NCI-H774 (cell line): ENCODE measurements at regions not wholly inside any gene's neighbourhood (a gene's known extent, or its start where the extent isn't known, plus 50 kb on each side); places are given as distances from the start of the nearest gene placed in this dataset.
A peak's percentile ranks its signal among the peaks of the same experiment; 100 is the strongest.
"Not testable (repeated sequence)": the region's sequence is repeated elsewhere in the genome, so short reads cannot be mapped to it uniquely, and the experiment has no call there.

Experiments
- DNase-seq: peaks from one replicate; lab custom pipeline; 2025; lab: John Stamatoyannopoulos, UW

DNA sequence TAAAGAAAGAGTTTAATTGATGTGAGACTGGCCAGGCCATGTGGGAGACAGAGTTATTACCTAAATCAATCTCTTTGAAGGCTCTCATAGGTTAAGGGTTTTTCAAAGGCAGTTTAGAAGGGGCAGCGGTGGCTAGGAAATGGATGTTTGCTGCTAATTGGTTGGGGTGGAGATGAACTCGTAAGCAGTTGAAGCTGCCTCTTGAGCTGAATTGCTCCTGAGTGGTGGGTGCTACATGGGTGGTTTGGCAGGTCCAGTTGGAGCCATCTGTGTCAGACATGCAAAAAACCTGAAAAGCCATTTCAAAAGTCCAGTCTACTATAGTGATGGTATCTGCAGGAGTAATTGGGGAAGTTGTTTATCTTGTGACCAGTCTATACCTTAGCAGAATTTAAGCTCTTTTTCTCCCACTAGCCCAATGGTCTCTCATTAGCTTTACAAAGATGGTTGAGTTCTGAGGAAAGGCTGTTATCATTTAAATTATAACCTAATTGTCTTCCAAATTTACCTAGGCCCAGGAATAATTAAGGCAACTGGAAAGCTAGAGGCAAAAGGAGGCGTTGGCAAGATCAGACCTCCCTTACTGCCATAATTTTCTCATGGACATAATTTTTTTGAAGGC lies 762.4 kb upstream of the FRG1 start:
- no peak for DNase-seq

DNA sequence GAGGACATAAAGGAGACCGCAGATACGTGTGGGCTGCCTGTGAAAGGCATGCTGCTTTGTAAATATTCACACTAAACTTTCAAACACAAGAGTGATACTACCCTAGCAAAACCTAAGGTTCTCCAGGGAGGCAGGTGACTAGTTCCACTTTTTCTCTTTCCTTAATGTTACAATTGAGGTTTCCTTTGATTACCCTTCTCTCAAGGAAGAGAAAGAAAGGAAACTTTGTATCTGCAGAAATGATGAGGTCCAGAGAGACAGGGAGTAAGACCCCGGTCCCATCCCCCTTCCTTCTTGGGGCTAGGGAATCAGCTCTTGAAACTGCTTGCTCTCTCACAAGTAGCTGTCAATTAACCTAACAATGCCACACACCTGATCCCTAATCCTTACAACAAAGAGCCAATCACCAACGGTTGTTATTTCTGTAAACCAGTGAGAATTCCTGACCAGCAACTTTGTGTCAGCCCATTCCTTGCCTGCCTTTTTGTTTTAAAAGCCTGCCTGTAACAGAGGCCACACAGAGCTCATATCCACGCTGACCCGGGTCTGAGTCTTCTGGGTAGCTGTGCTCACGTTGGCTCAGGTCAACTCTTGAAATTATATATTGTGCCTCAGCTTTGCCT lies 754.8 kb upstream of the FRG1 start:
- no peak for DNase-seq

DNA sequence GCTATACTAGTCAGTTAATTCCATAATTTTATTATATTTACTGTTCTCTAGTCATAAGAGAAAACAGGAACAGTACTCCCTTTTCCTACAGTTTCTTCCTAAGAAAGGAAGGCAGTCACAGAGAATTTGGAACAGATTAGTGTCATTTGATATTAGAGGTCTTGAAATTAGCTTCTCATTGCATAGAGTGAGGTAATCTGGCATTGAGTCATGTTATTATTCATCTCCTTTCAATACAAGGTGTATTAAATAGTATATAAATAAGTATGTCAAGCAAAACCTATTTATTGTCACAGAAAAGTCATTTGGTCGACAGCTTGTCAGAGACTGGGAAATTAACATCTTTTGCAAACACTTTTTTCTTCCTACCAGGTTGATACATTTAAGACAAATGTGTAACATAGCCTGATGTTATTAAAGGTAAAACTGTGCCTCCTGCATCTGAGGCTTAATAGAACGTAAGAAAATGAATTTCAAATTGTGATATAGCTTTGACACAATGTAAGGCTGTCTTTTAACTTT lies 753.1 kb upstream of the FRG1 start:
- no peak for DNase-seq

DNA sequence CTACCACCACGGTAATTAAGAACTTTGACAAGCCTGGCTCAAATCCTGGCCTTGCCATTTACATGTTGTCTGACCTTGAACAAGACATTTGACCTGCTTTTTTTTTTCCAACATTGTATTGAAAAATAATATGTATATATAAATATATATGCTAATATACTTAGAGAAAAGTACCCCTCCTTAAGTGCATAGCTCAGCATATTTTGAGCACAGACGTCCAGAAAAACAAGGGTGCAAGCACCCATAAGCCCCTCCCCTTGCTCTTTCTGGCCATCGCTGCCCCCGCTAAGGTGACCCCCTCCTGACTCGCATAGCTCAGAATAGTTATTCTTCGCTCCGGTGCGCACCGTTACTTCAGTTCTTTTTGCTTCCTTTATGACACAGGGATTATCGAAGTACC lies 742.0 kb upstream of the FRG1 start:
- no peak for DNase-seq

DNA sequence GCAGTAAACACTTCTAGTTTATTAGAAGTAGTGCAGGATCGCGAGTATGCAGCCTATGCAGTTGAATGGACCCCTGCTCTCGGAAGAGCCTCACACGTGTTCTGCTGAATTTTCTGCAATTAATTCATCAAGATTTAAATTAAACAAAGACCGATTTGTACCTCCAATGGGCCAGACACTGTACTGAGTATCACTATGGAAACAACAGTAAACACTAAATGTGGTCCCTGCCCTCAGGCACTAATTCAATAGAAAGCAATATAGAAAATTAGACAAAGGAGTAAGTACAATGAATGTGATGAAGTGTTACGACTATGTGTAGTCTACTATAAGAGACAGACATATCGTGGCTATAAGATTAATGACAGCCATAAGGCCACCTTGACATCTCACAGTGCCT lies 740.3 kb upstream of the FRG1 start:
- DNase-seq, result no peak

DNA sequence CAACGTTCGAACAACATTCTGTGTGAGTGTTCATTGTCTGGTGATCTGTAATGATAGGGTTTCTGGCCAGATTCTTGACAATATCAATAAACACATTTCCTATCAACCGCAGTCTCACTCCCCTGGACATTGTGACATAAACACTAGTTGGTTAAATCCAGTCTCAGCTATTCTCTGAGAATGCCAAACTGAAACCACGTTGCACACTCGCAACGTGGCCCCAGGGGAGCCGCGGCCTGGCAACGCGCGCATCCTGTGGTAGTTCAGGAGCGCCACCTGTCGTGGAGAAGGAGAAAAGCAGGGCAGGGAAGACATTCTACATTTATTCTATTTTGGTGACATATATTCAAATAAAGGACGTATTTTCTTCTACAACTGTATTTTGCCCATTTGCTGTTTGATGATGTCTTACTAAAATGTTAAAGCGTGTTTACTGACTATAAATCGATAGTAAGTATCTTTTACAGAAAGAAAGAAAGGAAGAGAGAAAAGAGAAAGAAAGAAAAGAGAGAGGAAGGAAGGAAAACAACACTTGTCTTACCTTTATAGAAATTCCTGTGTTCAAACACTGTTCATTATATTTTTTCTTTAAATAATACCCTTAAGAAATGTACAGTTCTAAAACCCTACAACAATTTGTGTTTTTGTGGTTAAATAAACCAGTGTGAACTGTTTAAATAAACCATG lies 738.3 kb upstream of the FRG1 start:
- DNase-seq, result peak; percentile 20

DNA sequence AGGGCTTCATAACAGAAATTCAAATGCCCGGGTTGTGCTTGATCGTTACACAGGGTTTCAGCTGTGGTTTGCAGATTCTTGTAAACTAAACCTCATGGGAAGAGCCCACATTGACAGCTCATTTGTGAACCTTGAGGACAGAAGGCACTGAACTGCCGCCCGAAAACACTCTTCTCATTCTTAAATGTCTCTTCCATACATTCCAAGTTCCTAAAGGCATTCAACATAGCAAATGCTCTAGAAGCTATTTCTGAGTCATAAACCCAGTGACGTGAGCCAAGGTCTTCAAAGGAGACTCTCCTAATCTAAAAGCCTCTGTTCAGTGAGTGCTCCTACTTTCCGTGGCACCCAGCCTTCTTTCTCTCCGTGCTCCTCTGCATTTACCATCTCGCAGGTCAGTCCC lies 737.8 kb upstream of the FRG1 start:
- DNase-seq, result no peak

DNA sequence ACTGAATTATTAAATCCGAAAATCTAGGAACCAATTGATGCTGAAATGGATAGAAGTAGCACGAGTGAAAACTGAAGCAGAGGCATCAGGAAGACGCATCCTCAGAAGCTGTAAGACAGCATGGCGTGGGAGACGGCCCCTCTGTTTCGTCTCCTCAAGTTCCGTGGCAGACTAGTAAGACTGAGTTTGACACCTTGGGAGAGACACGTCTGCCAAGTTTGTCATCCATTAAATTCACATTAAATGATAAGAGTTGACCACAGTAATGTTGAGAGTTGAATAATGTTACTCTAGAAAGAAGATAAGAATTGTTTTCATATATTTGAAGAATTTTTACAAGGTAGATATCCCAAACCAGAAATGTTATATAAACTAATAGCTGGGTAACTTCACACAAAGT lies 736.1 kb upstream of the FRG1 start:
- no peak for DNase-seq

DNA sequence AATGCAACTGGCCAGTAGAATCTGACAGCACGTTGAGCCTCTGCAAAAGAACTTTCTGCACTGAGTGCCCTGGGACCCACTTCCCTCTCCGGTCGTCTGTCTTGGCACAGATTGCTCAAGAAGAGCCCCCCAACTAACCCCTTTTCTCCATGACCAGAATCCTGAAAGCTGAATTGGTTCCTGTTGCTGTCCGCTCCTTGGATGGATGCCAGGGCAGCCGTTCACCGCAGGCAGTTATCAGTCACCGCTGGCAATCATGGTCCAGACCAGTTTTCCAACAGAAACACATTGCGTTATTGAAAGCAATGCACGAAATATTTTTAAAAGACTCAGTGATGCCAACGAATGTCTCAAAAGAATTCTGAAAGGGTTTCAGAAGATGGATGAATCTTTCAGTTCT lies 733.7 kb upstream of the FRG1 start:
- no peak for DNase-seq

DNA sequence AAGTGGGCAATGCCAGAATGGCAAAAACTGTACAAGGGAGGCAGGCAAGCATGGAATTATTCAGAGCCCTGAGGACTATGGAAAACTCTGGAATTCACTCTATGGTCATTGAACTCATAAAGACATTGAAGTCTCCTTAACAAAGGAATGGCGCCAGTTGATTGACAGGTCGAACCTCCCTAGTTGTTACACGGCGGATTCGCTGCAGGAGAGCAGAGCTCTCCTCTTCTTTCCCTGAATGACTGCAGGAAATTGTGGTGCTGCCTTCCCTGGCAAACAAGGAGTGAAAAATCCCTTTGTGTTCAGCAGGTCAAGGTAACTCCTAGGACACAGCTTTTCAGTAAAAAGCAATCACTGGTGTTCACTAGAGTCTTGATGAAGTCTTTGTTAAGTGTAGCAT lies 732.8 kb upstream of the FRG1 start:
- DNase-seq, result no peak

DNA sequence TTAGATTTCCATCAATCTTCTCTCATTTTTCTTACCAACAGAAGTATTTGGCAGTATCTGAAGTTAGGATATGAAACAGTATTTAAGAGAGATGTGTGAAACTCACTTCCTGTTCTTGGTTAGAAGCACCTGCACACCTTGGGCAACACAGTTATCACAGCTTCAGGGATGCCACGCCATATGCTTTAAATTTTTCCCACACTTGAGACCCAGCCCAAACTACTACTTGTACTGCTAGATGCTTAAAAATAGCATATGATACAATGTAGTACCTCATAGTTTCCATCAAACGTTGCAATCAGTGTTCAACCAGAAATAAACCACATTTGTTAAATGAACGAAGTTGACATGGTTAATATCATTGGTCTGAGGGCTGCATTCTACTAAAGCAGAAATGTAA lies 725.1 kb upstream of the FRG1 start:
- no peak for DNase-seq

DNA sequence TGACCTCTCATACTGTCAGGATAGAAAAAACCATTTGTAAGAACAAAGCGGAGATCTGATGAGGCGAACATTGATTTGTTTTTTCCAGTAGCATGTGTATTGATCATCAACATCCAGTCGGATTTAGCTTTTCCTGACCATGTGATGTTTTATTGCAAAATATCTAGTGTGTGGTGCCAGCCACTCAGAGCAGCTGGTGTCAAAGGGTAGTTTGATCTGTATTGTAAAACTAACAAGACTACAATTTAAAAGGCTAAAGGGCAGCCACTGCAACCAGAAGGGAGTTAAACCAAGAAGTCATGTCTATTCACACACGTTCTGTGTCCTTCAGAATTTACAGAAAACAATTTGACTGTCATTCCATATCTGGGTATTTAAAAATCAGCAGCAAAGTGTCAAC lies 719.0 kb upstream of the FRG1 start:
- no peak for DNase-seq

DNA sequence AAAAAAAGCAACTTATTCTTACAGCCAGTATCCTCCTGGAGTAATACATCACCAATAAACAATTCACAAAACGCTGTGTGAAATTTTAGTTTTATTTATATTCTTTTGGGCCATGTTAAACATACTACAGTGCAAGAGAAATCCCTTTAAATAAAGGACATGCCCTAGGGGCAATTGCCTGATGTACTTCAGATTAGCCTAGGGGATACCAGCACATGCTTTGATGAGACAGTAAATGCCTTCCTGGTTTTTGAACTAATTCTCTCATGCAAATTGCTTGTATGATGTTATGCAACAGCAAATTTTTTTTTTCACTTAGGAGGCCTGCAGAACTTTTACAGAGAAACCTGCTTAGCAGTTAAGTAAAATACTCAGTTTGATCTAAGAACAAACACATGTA lies 711.9 kb upstream of the FRG1 start:
- DNase-seq, result no peak

DNA sequence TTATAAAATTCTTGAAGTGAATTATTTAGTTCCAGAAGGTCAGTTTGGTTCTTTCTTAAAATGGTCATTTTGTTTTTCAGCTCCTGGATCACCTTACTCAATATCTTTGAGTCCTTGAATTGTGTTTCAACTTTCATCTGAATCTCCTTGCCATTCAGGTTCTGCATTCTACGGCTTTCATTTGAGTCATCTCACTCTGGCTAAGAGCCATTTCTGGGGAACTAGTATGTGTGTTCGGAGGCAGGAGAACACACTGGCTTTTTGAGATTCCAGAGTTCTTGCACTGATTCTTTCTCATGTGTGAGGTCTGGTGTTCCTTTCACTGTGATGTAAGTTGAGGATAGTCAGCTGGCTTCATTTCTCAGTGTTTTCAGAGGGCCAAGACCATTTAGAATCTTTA lies 708.4 kb upstream of the FRG1 start:
- DNase-seq, result no peak

DNA sequence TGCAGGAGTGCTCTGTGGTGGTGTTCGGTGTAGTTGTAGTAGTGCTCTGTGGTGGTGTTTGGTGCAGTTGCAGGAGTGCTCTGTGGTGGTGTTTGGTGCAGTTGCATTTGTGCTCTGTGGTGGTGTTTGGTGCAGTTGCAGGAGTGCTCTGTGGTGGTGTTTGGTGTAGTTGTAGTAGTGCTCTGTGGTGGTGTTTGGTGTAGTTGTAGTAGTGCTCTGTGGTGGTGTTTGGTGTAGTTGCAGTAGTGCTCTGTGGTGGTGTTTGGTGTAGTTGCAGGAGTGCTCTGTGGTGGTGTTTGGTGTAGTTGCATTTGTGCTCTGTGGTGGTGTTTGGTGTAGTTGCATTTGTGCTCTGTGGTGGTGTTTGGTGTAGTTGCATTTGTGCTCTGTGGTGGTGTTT lies 706.9 kb upstream of the FRG1 start:
- not testable (repeated sequence) for DNase-seq

DNA sequence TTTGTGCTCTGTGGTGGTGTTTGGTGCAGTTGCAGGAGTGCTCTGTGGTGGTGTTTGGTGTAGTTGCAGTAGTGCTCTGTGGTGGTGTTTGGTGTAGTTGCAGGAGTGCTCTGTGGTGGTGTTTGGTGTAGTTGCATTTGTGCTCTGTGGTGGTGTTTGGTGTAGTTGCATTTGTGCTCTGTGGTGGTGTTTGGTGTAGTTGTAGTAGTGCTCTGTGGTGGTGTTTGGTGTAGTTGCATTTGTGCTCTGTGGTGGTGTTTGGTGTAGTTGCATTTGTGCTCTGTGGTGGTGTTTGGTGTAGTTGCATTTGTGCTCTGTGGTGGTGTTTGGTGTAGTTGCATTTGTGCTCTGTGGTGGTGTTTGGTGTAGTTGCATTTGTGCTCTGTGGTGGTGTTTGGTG lies 705.7 kb upstream of the FRG1 start:
- DNase-seq, result not testable (repeated sequence)

DNA sequence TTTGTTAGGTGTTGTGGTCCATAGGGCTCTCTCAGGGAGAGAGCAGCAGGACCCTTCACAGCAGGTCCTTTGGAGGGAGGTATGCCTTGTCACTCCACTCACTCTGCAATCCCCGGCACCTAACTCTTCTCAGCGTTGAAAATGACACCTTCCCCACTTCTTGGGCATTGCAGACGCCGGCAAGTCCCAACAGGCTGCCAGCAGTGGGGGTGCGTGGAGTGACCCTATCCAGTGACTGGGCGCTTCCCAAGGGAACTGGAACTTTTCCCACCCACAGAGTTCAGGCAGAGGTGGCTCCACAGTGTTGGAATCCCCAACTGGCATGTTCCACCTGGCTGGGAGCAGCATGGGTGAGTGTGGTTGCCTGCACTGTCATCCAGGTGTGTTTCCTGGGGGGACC lies 705.1 kb upstream of the FRG1 start:
- no peak for DNase-seq

DNA sequence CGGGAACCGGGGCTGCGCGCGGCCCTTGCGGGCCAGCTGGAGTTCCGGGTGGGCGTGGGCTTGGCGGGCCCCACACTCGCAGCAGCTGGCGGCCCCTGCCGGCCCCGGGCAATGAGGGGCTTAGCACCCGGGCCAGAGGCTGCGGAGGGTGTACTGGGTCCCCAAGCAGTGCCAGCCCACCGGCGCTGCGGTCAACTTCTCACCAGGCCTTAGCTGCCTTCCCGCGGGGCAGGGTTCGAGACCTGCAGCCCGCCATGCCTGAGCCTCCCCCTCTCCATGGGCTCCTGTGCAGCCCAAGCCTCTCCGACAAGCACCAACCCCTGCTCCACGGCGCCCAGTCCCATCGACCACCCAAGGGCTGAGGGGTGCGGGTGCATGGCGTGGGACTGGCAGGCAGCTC lies 704.4 kb upstream of the FRG1 start:
- not testable (repeated sequence) for DNase-seq

DNA sequence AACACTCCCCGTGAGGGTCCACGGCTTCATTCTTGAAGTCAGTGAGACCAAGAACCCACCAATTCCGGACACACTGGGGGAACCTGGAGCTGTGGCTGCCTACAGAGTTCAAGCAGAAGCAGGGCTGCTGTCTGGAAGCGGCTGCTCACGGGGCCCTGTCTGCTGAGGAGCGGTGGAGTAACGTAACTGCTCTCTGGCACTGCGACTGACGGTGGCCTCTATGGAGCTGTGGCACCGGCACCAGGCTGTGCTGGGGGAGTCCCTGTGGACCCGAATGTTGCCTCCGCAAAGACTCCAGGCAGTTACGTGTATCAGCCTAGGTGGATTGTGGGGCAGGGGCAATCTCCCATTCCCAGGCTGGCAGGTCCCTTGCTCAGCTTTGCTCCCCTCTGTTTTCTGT lies 703.3 kb upstream of the FRG1 start:
- no peak for DNase-seq

DNA sequence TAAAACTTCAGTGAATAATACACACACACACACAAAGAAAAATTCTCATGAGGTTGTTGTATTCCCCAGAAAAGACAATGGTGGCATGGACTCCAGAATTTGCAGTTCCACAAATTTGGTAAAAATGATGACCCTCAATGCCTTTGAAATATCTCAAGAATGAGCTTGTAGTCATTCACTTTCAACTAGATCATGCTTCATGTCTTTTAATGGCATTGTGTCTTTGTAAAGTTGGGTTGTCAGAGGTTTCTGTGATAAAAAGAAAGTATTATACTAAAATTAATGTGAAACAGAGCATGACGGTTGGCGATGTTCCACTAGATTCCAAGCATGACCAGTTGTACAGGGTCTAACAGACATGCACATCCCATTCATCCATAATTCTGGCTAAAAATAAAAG lies 685.0 kb upstream of the FRG1 start:
- no peak for DNase-seq

DNA sequence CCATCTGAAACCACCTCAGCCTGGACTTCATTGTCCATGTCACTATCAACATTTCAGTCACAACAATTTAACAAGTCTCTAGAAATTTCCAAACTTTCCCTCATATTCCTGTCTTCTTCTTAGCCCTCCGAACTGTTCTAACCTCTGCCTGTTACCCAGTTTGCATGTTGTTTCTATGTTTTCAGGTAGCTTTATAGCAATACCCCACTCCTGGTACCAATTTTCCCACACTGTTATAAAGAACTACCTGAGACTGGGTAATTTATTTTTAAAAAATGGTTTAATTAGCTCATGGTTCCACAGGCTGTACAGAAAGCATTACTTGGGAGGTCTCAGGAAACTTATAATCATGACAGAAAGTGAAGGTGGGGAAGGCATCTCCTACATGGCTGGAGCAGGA lies 679.2 kb upstream of the FRG1 start:
- DNase-seq, result no peak

DNA sequence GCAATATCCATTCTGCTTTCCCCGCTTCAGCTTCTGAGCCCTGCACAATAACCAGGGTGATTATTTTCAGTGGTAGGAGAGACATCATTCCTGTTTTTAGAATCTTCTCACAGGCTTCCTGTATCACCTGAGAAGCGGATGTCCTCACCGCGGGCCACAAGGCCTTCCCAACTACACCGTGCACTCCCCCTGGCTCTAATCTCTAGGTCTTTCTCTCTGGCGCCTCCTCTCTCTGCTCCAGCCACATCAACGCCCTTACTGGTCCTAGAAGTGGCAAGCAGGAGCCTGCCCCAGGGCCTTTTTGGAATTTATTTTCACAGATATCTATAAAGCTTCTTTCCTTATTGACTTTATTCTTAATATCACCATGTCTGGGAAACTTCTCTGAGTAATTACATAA lies 675.2 kb upstream of the FRG1 start:
- DNase-seq, result no peak

DNA sequence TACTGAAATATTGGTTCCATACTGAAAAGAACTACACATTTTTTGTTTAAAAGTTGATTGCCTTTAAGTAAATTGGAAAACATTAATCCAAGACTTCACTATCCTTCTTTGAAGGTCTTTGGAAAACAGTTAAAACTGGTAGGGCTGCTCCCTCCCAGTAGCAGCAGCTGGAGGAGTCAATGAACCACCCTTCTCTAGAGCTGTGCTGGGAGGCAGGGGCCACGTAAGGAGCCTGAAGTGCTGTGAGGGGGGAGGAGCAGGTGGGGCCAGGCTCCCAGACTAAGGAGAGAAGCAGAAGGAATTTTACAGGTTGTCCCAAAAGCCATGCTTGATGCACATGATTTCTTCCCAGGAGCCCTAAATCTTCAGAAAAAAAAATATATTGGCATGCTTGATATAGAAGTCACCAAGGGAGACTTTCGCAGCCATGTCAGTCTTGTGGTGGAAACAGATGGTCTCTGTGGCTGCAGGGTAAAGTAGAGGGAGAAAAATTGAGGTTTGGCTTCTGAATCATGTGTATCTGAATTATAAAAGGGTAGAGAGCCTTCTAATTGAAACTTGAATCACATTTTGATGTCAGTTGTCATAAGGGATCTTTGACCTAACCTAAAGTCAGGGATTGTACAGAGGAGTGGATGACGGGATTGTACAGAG lies 673.2 kb upstream of the FRG1 start:
- DNase-seq, result no peak
